Body of pancreas (tissue), 4 donors: ENCODE measurements at regions not wholly inside any gene's neighbourhood (a gene's known extent, or its start where the extent isn't known, plus 50 kb on each side); places are given as distances from the start of the nearest gene placed in this dataset.
A peak's percentile ranks its signal among the peaks of the same experiment; 100 is the strongest.

Source experiments
- ATAC-seq: fragments of 150-250 bp; one replicate; pipeline ENCODE4 v1.9.1; 2016
- DNase-seq, 4 donors: peaks; one replicate each; pipeline ENCODE4 v3.0.0-alpha.2; 2019
- H3K27ac ChIP-seq, 4 donors: fragments of 200-600 bp; sonication (generic); 1 replicate in 3 of 4; 2 replicates in 1 of 4; pipeline versions ENCODE4 v1.5.1 to v1.6.1; 2016 to 2019; ENCODE audit warnings: mild to moderate bottlenecking in 1 of 4, mixed read lengths in 1 of 4, moderate library complexity in 1 of 4
- H3K27me3 ChIP-seq, 2 donors: fragments of 200-600 bp; sonication (generic); one replicate each; pipeline ENCODE4 v1.6.0; 2016; ENCODE audit warnings: mild to moderate bottlenecking in 1 of 2
- H3K36me3 ChIP-seq, 2 donors: fragments of 200-600 bp; sonication (generic); replicated peaks in 1 of 2; 2 replicates each; pipeline ENCODE4 v1.5.1; 2016; ENCODE audit warnings: low read depth in 2 of 2; ENCODE audit not compliant: insufficient read depth in 1 of 2
- H3K4me1 ChIP-seq: fragments of 200-600 bp; sonication (generic); one replicate; pipeline ENCODE4 v1.6.0; 2016
- H3K4me3 ChIP-seq, 2 donors: fragments of 200-600 bp; sonication (generic); 1 replicate in 1 of 2; 2 replicates in 1 of 2; pipeline ENCODE4 v1.5.1; 2016 to 2019
- H3K9me3 ChIP-seq, 3 donors: fragments of 200-600 bp; sonication (generic); 1 replicate in 2 of 3; 2 replicates in 1 of 3; pipeline ENCODE4 v1.5.1; 2016
- CTCF ChIP-seq, 7 experiments: fragments of 450-650 bp in 4 of 7; fragments of 200-600 bp in 3 of 7; sonication (generic) in 3 of 7; IDR thresholded peaks; one replicate each; pipeline ENCODE4 v1.5.1; 2016 to 2019; ENCODE audit warnings: antibody characterized with exemption in 7 of 7
- POLR2A ChIP-seq, 3 donors: fragments of 450-650 bp; IDR thresholded peaks; one replicate each; pipeline ENCODE4 v1.6.1; 2016; ENCODE audit warnings: antibody characterized with exemption in 3 of 3, mild to moderate bottlenecking in 2 of 3
- WGBS, 2 donors: methylation state at CpG; one replicate each; pipeline ENCODE4 v1.1.5; 2017; 5-methylcytosine and 5-hydroxymethylcytosine counted together
- intact Hi-C: fragments of 100-400 bp; cut with DNase I; formaldehyde crosslinking; loops from one replicate; pipeline ENCODE4 v1.15.1; 2023

GRCh38 chr18:44598514-44598913 lies 82.2 kb upstream of the SETBP1 start:
- H3K4me1 ChIP-seq: peaks cover 14% of the 10 kb centered on the region
- no peak overlapping the region for H3K4me3 ChIP-seq
- no peaks in the 10 kb centered on the region for H3K36me3 ChIP-seq
- DNase-seq (no peak), ATAC-seq (no peak)
- no peak overlapping the region for H3K27ac ChIP-seq
- no peaks in the 10 kb centered on the region for H3K27me3 ChIP-seq
- TF ChIP-seq POLR2A (IDR thresholded peaks at IDR 0.05) (no peak), CTCF (IDR thresholded peaks at IDR 0.05) (no peak)
- intact Hi-C loops: no loop called here
- H3K9me3 ChIP-seq: no peaks in the 10 kb centered on the region
- 90 to 92% methylated on average over 4 of the region's 4 CpGs for WGBS, 2 donors

GRCh38 chr18:44599412-44599811 lies 81.3 kb upstream of the SETBP1 start:
- Histone ChIP-seq H3K4me3 (no peak overlapping the region), H3K27ac (no peak overlapping the region), H3K27me3 (no peaks in the 10 kb centered on the region), H3K4me1 (peaks cover 14% of the 10 kb centered on the region), H3K9me3 (no peaks in the 10 kb centered on the region), H3K36me3 (no peaks in the 10 kb centered on the region)
- WGBS, 2 donors: 18 to 36% methylated on average over 4 of the region's 4 CpGs
- peak; percentile 50 for ATAC-seq
- DNase-seq: peak in 3 of 4 donors; percentile 15 to 40 (median 34)
- TF ChIP-seq POLR2A (IDR thresholded peaks at IDR 0.05) (no peak), CTCF (IDR thresholded peaks at IDR 0.05) (no peak)
- intact Hi-C loops: no loop called here

GRCh38 chr18:44601447-44601846 lies 79.2 kb upstream of the SETBP1 start:
- no peak for ATAC-seq
- DNase-seq: no peak
- peaks cover 14% of the 10 kb centered on the region for H3K4me1 ChIP-seq

GRCh38 chr18:44602380-44602779 lies 78.3 kb upstream of the SETBP1 start:
- H3K27me3 ChIP-seq: no peaks in the 10 kb centered on the region
- no peak overlapping the region for H3K4me3 ChIP-seq
- WGBS, 2 donors: 84 to 91% methylated on average over 2 of the region's 2 CpGs
- no peaks in the 10 kb centered on the region for H3K9me3 ChIP-seq
- H3K27ac ChIP-seq: no peak overlapping the region
- ATAC-seq (no peak), DNase-seq (no peak)
- intact Hi-C loops: no loop called here
- H3K4me1 ChIP-seq: peaks cover 14% of the 10 kb centered on the region
- TF ChIP-seq CTCF (IDR thresholded peaks at IDR 0.05) (no peak), POLR2A (IDR thresholded peaks at IDR 0.05) (no peak)
- H3K36me3 ChIP-seq: no peaks in the 10 kb centered on the region

More at GRCh38 chr18:44601447-44601846, 79.2 kb upstream of the SETBP1 start:
- Histone ChIP-seq H3K4me3 (no peak overlapping the region), H3K27me3 (no peaks in the 10 kb centered on the region), H3K36me3 (no peaks in the 10 kb centered on the region), H3K9me3 (no peaks in the 10 kb centered on the region), H3K27ac (no peak overlapping the region)
- intact Hi-C loops: no loop called here
- TF ChIP-seq POLR2A (IDR thresholded peaks at IDR 0.05) (no peak), CTCF (IDR thresholded peaks at IDR 0.05) (no peak)

GRCh38 chr18:44602845-44603244 lies 77.8 kb upstream of the SETBP1 start:
- WGBS, 2 donors: 79 to 96% methylated on average over 1 of the region's 1 CpG
- ATAC-seq (no peak), DNase-seq (no peak)
- Histone ChIP-seq H3K36me3 (no peaks in the 10 kb centered on the region), H3K27me3 (no peaks in the 10 kb centered on the region), H3K9me3 (no peaks in the 10 kb centered on the region), H3K27ac (no peak overlapping the region), H3K4me3 (no peak overlapping the region), H3K4me1 (peaks cover 14% of the 10 kb centered on the region)
- TF ChIP-seq POLR2A (IDR thresholded peaks at IDR 0.05) (no peak), CTCF (IDR thresholded peaks at IDR 0.05) (no peak)
- intact Hi-C loops: no loop called here
